Hepatocyte (in vitro differentiated cells): ENCODE measurements at regions not wholly inside any gene's neighbourhood (a gene's known extent, or its start where the extent isn't known, plus 50 kb on each side); places are given as distances from the start of the nearest gene placed in this dataset.

Source experiments
- EZH2 ChIP-seq: fragments of 200-600 bp; sonication (generic); IDR thresholded peaks from 2 replicates; pipeline ENCODE4 v1.6.1; 2016; ENCODE audit warnings: antibody characterized with exemption, mild to moderate bottlenecking, borderline replicate concordance
- TF ChIP-seq, protein P1 (sequence below): fragments of 200-600 bp; sonication (generic); IDR thresholded peaks from 2 replicates; pipeline ENCODE4 v1.5.1; 2016; ENCODE audit warnings: antibody characterized with exemption, mild to moderate bottlenecking; ENCODE audit not compliant: poor library complexity

DNA sequence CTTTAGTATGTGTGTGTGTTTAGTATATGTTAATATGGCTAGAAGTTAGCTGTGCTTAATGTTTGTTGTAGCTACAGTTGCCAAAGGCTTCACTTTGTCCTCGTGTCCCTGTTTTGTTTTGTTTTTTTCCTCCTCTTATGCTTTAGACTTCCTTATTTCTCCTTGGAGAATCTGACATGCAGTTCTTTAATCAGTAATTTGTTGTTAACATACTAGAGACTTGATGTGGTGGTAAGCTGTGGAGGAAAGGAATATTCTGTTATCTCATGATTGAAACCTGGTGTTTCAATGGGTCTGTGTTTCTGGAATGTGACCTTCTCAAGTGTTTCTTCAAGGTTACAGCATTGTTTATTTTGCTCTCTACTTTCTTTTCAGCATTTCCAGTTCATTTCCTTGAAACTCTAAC, 515.6 kb upstream of the ST8SIA4 start:
- TF ChIP-seq EZH2 = no peak
- TF ChIP-seq, protein P1, sequence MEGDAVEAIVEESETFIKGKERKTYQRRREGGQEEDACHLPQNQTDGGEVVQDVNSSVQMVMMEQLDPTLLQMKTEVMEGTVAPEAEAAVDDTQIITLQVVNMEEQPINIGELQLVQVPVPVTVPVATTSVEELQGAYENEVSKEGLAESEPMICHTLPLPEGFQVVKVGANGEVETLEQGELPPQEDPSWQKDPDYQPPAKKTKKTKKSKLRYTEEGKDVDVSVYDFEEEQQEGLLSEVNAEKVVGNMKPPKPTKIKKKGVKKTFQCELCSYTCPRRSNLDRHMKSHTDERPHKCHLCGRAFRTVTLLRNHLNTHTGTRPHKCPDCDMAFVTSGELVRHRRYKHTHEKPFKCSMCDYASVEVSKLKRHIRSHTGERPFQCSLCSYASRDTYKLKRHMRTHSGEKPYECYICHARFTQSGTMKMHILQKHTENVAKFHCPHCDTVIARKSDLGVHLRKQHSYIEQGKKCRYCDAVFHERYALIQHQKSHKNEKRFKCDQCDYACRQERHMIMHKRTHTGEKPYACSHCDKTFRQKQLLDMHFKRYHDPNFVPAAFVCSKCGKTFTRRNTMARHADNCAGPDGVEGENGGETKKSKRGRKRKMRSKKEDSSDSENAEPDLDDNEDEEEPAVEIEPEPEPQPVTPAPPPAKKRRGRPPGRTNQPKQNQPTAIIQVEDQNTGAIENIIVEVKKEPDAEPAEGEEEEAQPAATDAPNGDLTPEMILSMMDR = no peak
